ENCODE measurements at regions not wholly inside any gene's neighbourhood (a gene's known extent, or its start where the extent isn't known, plus 50 kb on each side); places are given as distances from the start of the nearest gene placed in this dataset.

GRCh38 chr17:14833201-14833785 lies 431.8 kb downstream of the PMP22 start:
- TF ChIP-seq POLR2A (IDR thresholded peaks at IDR 0.05) = no peak
- no peak for TF ChIP-seq CTCF (IDR thresholded peaks at IDR 0.05)
